ENCODE measurements at regions not wholly inside any gene's neighbourhood (a gene's known extent, or its start where the extent isn't known, plus 50 kb on each side); places are given as distances from the start of the nearest gene placed in this dataset.

DNA sequence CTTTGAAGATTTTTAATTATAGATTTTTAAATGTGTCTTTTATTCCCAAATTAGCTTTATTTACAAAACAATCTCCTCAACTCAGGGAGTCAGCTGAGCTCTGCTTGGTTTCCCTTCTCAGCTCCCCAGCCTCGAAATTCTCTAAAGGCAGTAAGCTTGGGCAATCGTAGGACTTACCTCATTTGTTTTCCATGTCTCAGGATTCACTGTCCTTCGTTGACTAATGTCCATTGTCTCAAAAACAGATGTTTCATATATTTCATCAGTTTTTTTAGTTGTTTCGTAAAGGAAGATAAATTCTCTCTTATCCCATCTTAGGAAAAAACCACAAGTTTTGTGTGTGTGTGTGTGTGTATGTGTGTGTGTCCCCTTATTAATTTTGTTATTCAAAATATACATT lies 102.2 kb upstream of the ADGRF1 start (continued):
- TF ChIP-seq, protein P1, sequence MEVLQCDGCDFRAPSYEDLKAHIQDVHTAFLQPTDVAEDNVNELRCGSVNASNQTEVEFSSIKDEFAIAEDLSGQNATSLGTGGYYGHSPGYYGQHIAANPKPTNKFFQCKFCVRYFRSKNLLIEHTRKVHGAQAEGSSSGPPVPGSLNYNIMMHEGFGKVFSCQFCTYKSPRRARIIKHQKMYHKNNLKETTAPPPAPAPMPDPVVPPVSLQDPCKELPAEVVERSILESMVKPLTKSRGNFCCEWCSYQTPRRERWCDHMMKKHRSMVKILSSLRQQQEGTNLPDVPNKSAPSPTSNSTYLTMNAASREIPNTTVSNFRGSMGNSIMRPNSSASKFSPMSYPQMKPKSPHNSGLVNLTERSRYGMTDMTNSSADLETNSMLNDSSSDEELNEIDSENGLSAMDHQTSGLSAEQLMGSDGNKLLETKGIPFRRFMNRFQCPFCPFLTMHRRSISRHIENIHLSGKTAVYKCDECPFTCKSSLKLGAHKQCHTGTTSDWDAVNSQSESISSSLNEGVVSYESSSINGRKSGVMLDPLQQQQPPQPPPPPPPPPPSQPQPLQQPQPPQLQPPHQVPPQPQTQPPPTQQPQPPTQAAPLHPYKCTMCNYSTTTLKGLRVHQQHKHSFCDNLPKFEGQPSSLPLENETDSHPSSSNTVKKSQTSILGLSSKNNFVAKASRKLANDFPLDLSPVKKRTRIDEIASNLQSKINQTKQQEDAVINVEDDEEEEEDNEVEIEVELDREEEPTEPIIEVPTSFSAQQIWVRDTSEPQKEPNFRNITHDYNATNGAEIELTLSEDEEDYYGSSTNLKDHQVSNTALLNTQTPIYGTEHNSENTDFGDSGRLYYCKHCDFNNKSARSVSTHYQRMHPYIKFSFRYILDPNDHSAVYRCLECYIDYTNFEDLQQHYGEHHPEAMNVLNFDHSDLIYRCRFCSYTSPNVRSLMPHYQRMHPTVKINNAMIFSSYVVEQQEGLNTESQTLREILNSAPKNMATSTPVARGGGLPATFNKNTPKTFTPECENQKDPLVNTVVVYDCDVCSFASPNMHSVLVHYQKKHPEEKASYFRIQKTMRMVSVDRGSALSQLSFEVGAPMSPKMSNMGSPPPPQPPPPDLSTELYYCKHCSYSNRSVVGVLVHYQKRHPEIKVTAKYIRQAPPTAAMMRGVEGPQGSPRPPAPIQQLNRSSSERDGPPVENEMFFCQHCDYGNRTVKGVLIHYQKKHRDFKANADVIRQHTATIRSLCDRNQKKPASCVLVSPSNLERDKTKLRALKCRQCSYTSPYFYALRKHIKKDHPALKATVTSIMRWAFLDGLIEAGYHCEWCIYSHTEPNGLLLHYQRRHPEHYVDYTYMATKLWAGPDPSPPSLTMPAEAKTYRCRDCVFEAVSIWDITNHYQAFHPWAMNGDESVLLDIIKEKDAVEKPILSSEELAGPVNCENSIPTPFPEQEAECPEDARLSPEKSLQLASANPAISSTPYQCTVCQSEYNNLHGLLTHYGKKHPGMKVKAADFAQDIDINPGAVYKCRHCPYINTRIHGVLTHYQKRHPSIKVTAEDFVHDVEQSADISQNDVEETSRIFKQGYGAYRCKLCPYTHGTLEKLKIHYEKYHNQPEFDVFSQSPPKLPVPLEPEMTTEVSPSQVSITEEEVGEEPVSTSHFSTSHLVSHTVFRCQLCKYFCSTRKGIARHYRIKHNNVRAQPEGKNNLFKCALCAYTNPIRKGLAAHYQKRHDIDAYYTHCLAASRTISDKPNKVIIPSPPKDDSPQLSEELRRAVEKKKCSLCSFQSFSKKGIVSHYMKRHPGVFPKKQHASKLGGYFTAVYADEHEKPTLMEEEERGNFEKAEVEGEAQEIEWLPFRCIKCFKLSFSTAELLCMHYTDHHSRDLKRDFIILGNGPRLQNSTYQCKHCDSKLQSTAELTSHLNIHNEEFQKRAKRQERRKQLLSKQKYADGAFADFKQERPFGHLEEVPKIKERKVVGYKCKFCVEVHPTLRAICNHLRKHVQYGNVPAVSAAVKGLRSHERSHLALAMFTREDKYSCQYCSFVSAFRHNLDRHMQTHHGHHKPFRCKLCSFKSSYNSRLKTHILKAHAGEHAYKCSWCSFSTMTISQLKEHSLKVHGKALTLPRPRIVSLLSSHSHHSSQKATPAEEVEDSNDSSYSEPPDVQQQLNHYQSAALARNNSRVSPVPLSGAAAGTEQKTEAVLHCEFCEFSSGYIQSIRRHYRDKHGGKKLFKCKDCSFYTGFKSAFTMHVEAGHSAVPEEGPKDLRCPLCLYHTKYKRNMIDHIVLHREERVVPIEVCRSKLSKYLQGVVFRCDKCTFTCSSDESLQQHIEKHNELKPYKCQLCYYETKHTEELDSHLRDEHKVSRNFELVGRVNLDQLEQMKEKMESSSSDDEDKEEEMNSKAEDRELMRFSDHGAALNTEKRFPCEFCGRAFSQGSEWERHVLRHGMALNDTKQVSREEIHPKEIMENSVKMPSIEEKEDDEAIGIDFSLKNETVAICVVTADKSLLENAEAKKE (CRISPR knock-in tag; IDR thresholded peaks at IDR 0.05): no peak
- TF ChIP-seq ZNF331 (CRISPR knock-in tag; IDR thresholded peaks at IDR 0.05; ENCODE audit: low read depth) (no peak), EZH2phosphoT487 (IDR thresholded peaks at IDR 0.05; ENCODE audit: unreplicated experiment) (no peak), EZH2 (IDR thresholded peaks at IDR 0.05; ENCODE audit: low read depth, unreplicated experiment) (no peak)

DNA sequence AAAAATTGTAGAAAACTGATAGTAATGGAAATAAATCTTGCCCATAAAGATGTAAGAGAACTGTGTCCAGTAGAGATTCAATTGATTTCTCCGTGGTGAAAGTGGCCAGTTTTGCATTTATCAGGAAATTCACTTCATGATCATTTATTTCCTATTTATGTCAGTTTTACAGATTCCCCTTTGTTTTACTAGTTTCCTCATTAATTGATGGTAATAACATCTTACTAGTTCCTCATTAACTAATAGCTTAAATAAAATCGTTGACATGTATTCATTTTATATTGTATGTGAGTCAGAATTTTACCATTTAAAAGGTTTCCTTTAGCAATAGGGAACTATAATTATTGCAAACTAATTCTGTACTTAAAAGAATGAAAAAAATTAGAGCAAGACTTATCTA lies 99.8 kb upstream of the ADGRF1 start:
- H3K4me1 Mint-ChIP-seq: peaks cover 52% of the 10 kb centered on the region
- Histone ChIP-seq H3K4me3 (no peak overlapping the region), H4K20me1 (replicated peaks; ENCODE audit: insufficient read depth) (no peaks in the 10 kb centered on the region), H3K9me2 (ENCODE audit: insufficient read depth) (peaks cover 9% of the 10 kb centered on the region; the same call in 1 of the 2 replicates), H3K79me2 (replicated peaks; ENCODE audit: insufficient read depth) (no peaks in the 10 kb centered on the region), H2AFZ (no peak overlapping the region), H3K4me2 (no peak overlapping the region), H3K27ac (ENCODE audit: low read depth) (no peak overlapping the region), H3K4me1 (ENCODE audit: insufficient read depth) (peaks cover 44% of the 10 kb centered on the region), H3K36me3 (ENCODE audit: insufficient read depth) (no peaks in the 10 kb centered on the region), H3F3A (replicated peaks; ENCODE audit: low read depth) (no peaks in the 10 kb centered on the region), H3K27me3 (ENCODE audit: insufficient read depth) (no peaks in the 10 kb centered on the region)
- H3K36me3 Mint-ChIP-seq (ENCODE audit: low read depth): no peaks in the 10 kb centered on the region
- H3K27me3 Mint-ChIP-seq (ENCODE audit: insufficient read depth, low read depth, poor library complexity): peaks cover 9% of the 10 kb centered on the region
- H3K27ac Mint-ChIP-seq: no peak overlapping the region
- no peak for DNase-seq (ENCODE audit: low spot score)
- no peak for ATAC-seq
- H3K9me3 Mint-ChIP-seq: no peaks in the 10 kb centered on the region
- no peak overlapping the region for H3K4me3 Mint-ChIP-seq
- no peak for TF ChIP-seq JUNB (IDR thresholded peaks at IDR 0.05; ENCODE audit: unreplicated experiment)
- TF ChIP-seq, protein P2, sequence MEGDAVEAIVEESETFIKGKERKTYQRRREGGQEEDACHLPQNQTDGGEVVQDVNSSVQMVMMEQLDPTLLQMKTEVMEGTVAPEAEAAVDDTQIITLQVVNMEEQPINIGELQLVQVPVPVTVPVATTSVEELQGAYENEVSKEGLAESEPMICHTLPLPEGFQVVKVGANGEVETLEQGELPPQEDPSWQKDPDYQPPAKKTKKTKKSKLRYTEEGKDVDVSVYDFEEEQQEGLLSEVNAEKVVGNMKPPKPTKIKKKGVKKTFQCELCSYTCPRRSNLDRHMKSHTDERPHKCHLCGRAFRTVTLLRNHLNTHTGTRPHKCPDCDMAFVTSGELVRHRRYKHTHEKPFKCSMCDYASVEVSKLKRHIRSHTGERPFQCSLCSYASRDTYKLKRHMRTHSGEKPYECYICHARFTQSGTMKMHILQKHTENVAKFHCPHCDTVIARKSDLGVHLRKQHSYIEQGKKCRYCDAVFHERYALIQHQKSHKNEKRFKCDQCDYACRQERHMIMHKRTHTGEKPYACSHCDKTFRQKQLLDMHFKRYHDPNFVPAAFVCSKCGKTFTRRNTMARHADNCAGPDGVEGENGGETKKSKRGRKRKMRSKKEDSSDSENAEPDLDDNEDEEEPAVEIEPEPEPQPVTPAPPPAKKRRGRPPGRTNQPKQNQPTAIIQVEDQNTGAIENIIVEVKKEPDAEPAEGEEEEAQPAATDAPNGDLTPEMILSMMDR (conservative IDR thresholded peaks at IDR 0.05; ENCODE audit: low read depth in 2 of 2): no peak
- TF ChIP-seq, protein P1 (CRISPR knock-in tag; IDR thresholded peaks at IDR 0.05): no peak
- TF ChIP-seq STAT1 (IDR thresholded peaks at IDR 0.05; ENCODE audit: unreplicated experiment): no peak
- no peak for TF ChIP-seq CREB1 (CRISPR knock-in tag; IDR thresholded peaks at IDR 0.05; ENCODE audit: low read depth)
- no peak for TF ChIP-seq POLR2AphosphoS5 (IDR thresholded peaks at IDR 0.05; ENCODE audit: low read depth)

Measured in GM23338 (cell line).